CD4-positive, CD25-positive, alpha-beta regulatory T cell (primary cell): ENCODE measurements at regions not wholly inside any gene's neighbourhood (a gene's known extent, or its start where the extent isn't known, plus 50 kb on each side); places are given as distances from the start of the nearest gene placed in this dataset.
A peak's percentile ranks its signal among the peaks of the same experiment; 100 is the strongest.

Experiments
- ATAC-seq, 2 donors: fragments of 150-1000 bp; cut with Tn5 transposase; one replicate each; pipeline ENCODE4 v1.10.0; 2021; ENCODE audit warnings: low read depth in 2 of 2, moderate number of reproducible peaks in 2 of 2, moderate library complexity in 1 of 2
- DNase-seq, 3 donors: peaks; one replicate each; pipeline versions ENCODE4 v3.0.0 to v3.0.0-alpha.2; 2012 to 2022; ENCODE audit warnings: mixed read lengths in 1 of 3
- H3K27ac ChIP-seq: one replicate; pipeline ENCODE4 v1.7.0; 2013; ENCODE audit warnings: mild to moderate bottlenecking, low read length; ENCODE audit not compliant: insufficient read depth, poor library complexity, severe bottlenecking
- H3K27me3 ChIP-seq: one replicate; pipeline ENCODE4 v1.7.0; 2013; ENCODE audit warnings: low read length; ENCODE audit not compliant: control insufficient read depth, insufficient read depth
- H3K36me3 ChIP-seq: one replicate; pipeline ENCODE4 v1.7.0; 2013; ENCODE audit warnings: mild to moderate bottlenecking, low read length, moderate library complexity; ENCODE audit not compliant: control insufficient read depth, insufficient read depth
- H3K4me1 ChIP-seq: 2 replicates; pipeline ENCODE4 v1.7.0; 2013; ENCODE audit warnings: mild to moderate bottlenecking, low read length; ENCODE audit not compliant: insufficient read depth, control insufficient read depth, poor library complexity, severe bottlenecking
- H3K4me3 ChIP-seq: one replicate; pipeline ENCODE4 v1.7.0; 2013; ENCODE audit warnings: low read depth, mild to moderate bottlenecking, low read length, moderate library complexity
- H3K9me3 ChIP-seq, 2 experiments: 1 replicate in 1 of 2; 2 replicates in 1 of 2; pipeline ENCODE4 v1.7.0; 2013; ENCODE audit warnings: low read length in 2 of 2, mild to moderate bottlenecking in 1 of 2, moderate library complexity in 1 of 2; ENCODE audit not compliant: control insufficient read depth in 2 of 2
- H3K27ac Mint-ChIP-seq, 3 donors: one replicate each; pipeline ENCODE4 v1.8.0; 2020 to 2022; ENCODE audit warnings: mild to moderate bottlenecking in 3 of 3, mixed read lengths in 3 of 3, moderate library complexity in 2 of 3
- H3K27me3 Mint-ChIP-seq: one replicate; pipeline ENCODE4 v1.8.0; 2022; ENCODE audit warnings: mild to moderate bottlenecking, mixed read lengths
- H3K36me3 Mint-ChIP-seq: one replicate; pipeline ENCODE4 v1.8.0; 2020; ENCODE audit warnings: mixed read lengths
- H3K4me1 Mint-ChIP-seq, 4 donors: one replicate each; pipeline ENCODE4 v1.8.0; 2020 to 2022; ENCODE audit warnings: mixed read lengths in 4 of 4, mild to moderate bottlenecking in 1 of 4
- H3K4me3 Mint-ChIP-seq, 4 donors: one replicate each; pipeline ENCODE4 v1.8.0; 2020 to 2022; ENCODE audit warnings: mild to moderate bottlenecking in 4 of 4, mixed read lengths in 4 of 4, moderate library complexity in 3 of 4
- H3K9me3 Mint-ChIP-seq, 7 donors: one replicate each; pipeline ENCODE4 v1.8.0; 2020 to 2022; ENCODE audit warnings: mixed read lengths in 7 of 7, mild to moderate bottlenecking in 3 of 7, moderate library complexity in 2 of 7

- Histone ChIP-seq H3K27ac (no peak overlapping the region), H3K4me3 (no peak overlapping the region), H3K27me3 (peaks cover 2% of the 10 kb centered on the region), H3K36me3 (no peaks in the 10 kb centered on the region), H3K9me3 (no peaks in the 10 kb centered on the region), H3K4me1 (no peaks in the 10 kb centered on the region)
- ATAC-seq (no peak), DNase-seq (no peak)
- Mint-ChIP-seq H3K36me3 (no peaks in the 10 kb centered on the region), H3K27ac (no peak overlapping the region), H3K4me1 (no peaks in the 10 kb centered on the region), H3K27me3 (peaks cover 22% of the 10 kb centered on the region), H3K9me3 (peaks cover 0 to 2% (median 0%) of the 10 kb centered on the region in 7 donors), H3K4me3 (no peak overlapping the region)
These were observed 107.1 kb downstream of the TMEM170B start for GRCh38 chr6:11644601-11645000.

DNA sequence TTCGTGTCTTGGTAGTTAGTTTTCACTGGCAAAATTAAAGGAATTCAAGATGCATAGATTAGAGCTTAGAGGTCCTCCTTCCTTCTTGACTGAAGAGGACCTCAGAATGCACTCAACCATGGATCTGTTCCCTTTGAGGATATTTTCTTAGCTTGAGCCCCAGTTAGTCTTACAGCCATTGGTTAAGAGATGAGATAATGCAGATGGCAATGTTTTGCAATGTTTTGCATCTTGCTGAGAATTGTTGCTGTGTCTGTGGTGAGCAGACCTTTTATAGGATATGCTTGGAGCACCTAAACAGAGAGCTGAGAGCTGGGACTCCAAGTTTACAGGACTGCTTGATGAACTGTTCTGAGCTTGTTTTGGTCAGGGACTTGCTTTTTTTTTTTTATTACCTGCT is 107.5 kb downstream of the TMEM170B start:
- Histone ChIP-seq H3K4me3 (no peak overlapping the region), H3K27me3 (peaks cover 2% of the 10 kb centered on the region), H3K4me1 (no peaks in the 10 kb centered on the region), H3K36me3 (no peaks in the 10 kb centered on the region), H3K27ac (no peak overlapping the region), H3K9me3 (no peaks in the 10 kb centered on the region)
- ATAC-seq (no peak), DNase-seq (no peak)
- no peak overlapping the region for H3K4me3 Mint-ChIP-seq
- peaks cover 0 to 2% (median 0%) of the 10 kb centered on the region in 7 donors for H3K9me3 Mint-ChIP-seq
- H3K27me3 Mint-ChIP-seq, result peaks cover 18% of the 10 kb centered on the region
- no peaks in the 10 kb centered on the region for H3K36me3 Mint-ChIP-seq
- H3K4me1 Mint-ChIP-seq, result no peaks in the 10 kb centered on the region
- no peak overlapping the region for H3K27ac Mint-ChIP-seq

DNA sequence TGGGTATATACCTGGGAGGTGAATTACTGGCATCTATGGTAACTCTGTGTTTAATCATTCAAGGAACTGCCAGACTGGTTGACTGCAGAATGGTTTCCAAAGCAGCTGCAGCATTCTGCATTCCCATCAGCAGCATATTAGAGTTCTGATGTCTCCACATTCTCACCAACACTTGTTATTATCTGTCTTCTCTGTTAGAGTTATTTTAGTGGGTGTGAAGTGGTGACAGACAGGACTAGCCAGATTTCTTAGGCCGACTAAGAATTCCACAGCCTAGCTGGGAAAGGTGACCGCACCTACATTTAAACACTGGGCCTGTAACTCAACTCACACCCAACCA is 110.9 kb downstream of the TMEM170B start:
- no peaks in the 10 kb centered on the region for H3K36me3 Mint-ChIP-seq
- ATAC-seq (no peak), DNase-seq (no peak)
- no peaks in the 10 kb centered on the region for H3K36me3 ChIP-seq
- no peak overlapping the region for H3K27ac ChIP-seq
- no peaks in the 10 kb centered on the region for H3K9me3 ChIP-seq
- H3K27ac Mint-ChIP-seq, result no peak overlapping the region
- peaks cover 0 to 7% (median under 1%) of the 10 kb centered on the region in 4 donors for H3K4me1 Mint-ChIP-seq
- H3K9me3 Mint-ChIP-seq, result no peaks in the 10 kb centered on the region
- peaks cover 3% of the 10 kb centered on the region for H3K4me1 ChIP-seq
- peaks cover 15% of the 10 kb centered on the region for H3K27me3 Mint-ChIP-seq
- H3K4me3 Mint-ChIP-seq, result no peak overlapping the region
- no peak overlapping the region for H3K4me3 ChIP-seq
- no peaks in the 10 kb centered on the region for H3K27me3 ChIP-seq

DNA sequence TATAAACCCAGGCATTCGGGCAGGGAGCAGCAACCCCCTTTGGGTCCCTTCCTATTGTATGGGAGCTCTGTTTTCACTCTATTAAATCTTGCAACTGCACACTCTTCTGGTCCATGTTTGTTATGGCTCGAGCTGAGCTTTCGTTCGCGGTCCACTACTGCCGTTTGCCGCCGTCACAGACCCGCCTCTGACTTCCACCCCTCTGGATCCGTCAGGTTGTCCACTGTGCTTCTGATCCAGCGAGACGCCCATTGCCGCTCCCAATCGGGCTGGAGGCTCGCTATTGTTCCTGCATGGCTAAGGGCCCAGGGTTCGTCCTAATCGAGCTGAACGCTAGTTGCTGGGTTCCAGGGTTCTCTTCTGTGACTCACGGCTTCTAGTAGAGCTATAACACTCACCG is 111.3 kb downstream of the TMEM170B start:
- Mint-ChIP-seq H3K27ac (peak overlapping the region in 1 of 3 donors; percentile 48), H3K4me1 (peaks cover 0 to 12% (median 2%) of the 10 kb centered on the region in 4 donors), H3K27me3 (peaks cover 11% of the 10 kb centered on the region), H3K9me3 (no peaks in the 10 kb centered on the region), H3K36me3 (no peaks in the 10 kb centered on the region), H3K4me3 (no peak overlapping the region)
- DNase-seq (no peak), ATAC-seq (no peak)
- Histone ChIP-seq H3K27ac (no peak overlapping the region), H3K4me3 (no peak overlapping the region), H3K4me1 (peaks cover 8% of the 10 kb centered on the region), H3K9me3 (no peaks in the 10 kb centered on the region), H3K27me3 (no peaks in the 10 kb centered on the region), H3K36me3 (no peaks in the 10 kb centered on the region)

DNA sequence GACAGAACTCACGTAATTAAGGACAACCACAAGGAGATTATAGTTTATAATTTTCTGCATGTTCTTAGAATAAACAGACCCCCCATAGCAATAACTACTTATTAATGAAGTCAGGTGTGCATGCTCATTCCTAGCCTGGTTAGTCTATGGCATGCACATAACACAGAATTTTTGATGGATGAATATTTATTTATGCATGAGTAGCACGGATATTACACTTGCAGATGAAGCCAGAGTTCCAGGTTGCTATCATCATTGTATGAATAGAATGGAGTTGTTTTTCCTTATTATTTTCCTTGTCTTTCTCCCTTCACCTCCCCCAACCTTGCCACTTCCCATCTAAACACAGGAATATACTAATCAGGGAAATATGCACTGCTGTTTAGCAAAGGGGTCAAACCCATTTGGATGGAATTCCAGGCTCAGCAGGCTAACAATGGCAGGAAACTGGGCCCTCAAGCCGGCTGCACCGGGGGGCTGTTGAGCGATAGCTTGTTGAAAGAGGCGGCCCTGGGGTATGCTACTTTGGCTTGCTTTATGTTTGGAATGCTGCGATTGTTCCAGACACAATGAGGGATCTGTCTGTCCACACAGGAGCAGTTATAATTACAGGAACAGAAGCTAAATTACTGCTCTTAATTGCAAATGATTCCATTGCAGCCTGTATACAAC is 112.6 kb downstream of the TMEM170B start:
- Mint-ChIP-seq H3K4me3 (no peak overlapping the region), H3K27me3 (peaks cover 11% of the 10 kb centered on the region), H3K27ac (no peak overlapping the region), H3K4me1 (peaks cover 0 to 12% (median 2%) of the 10 kb centered on the region in 4 donors), H3K36me3 (no peaks in the 10 kb centered on the region), H3K9me3 (no peaks in the 10 kb centered on the region)
- Histone ChIP-seq H3K4me1 (peaks cover 8% of the 10 kb centered on the region), H3K9me3 (no peaks in the 10 kb centered on the region), H3K27ac (no peak overlapping the region), H3K4me3 (no peak overlapping the region), H3K36me3 (no peaks in the 10 kb centered on the region), H3K27me3 (no peaks in the 10 kb centered on the region)
- no peak for ATAC-seq
- DNase-seq, result no peak

DNA sequence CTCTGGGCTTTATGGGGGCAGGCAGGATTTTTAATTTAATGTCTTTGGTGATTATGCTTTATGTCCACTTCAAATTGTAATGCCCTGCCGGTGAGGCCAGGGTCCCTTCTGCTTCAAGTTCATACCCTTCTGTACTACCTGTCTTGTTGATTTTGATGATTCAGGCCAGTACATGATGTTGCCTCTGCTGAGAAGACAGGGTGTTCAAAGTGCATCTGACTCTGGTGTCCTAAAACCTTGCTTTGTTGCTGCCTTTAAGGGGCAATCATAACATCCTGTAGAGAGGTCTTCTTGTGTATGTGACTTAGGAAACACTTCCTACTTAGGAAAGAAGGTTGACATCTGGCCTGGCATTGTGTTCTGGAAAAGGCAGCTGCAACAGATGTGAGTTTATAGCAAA is 113.2 kb downstream of the TMEM170B start:
- H3K27ac Mint-ChIP-seq, result no peak overlapping the region
- Histone ChIP-seq H3K27ac (no peak overlapping the region), H3K36me3 (no peaks in the 10 kb centered on the region), H3K9me3 (no peaks in the 10 kb centered on the region), H3K27me3 (no peaks in the 10 kb centered on the region), H3K4me1 (peaks cover 12% of the 10 kb centered on the region), H3K4me3 (no peak overlapping the region)
- H3K36me3 Mint-ChIP-seq, result no peaks in the 10 kb centered on the region
- ATAC-seq (no peak), DNase-seq (no peak)
- H3K9me3 Mint-ChIP-seq, result no peaks in the 10 kb centered on the region
- H3K4me3 Mint-ChIP-seq, result no peak overlapping the region
- peaks cover 11% of the 10 kb centered on the region for H3K27me3 Mint-ChIP-seq
- peaks cover 0 to 14% (median 2%) of the 10 kb centered on the region in 4 donors for H3K4me1 Mint-ChIP-seq

DNA sequence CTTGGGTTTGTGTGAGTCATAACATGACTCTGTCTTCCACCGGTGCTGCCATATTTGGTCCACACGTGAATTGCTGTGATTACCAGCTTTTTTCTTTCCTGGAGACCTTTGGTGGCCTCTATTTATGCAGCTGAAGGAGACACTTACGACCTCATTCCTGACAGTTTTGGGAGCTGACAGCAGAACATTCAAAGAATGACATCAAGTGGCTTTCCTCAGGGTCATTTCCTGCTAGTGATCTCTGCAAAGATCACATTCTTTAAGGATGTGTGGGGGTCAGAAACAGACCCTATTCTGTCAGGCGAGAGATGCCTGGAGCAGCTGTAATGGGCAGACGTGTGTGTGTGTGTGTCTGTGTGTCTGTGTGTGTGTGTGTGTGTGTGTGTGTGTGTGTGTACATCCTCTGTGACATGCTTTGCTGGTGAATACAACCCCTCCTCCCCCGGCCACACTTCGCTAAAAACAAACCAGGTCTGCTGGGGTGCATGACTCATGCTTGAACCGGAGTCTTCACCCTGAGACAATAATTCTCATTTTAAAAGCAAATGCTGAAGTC is 115.6 kb downstream of the TMEM170B start:
- no peaks in the 10 kb centered on the region for H3K36me3 Mint-ChIP-seq
- H3K27ac ChIP-seq, result no peak overlapping the region
- H3K4me1 Mint-ChIP-seq, result peaks cover 0 to 16% (median 2%) of the 10 kb centered on the region in 4 donors
- ATAC-seq, result peak; percentile 90 to 94
- H3K27ac Mint-ChIP-seq, result peak overlapping the region in 2 of 3 donors; percentile 12 to 18
- peaks cover 3% of the 10 kb centered on the region for H3K27me3 ChIP-seq
- peaks cover 15% of the 10 kb centered on the region for H3K4me1 ChIP-seq
- no peaks in the 10 kb centered on the region for H3K36me3 ChIP-seq
- no peak overlapping the region for H3K4me3 Mint-ChIP-seq
- H3K27me3 Mint-ChIP-seq, result peaks cover 9% of the 10 kb centered on the region
- no peaks in the 10 kb centered on the region for H3K9me3 ChIP-seq
- H3K9me3 Mint-ChIP-seq, result peaks cover 0 to 1% (median 0%) of the 10 kb centered on the region in 7 donors
- peak in 1 of 3 donors; percentile 88 for DNase-seq
- H3K4me3 ChIP-seq, result no peak overlapping the region

- no peak for ATAC-seq
- DNase-seq, result no peak
- Histone ChIP-seq H3K27ac (no peak overlapping the region), H3K9me3 (no peaks in the 10 kb centered on the region), H3K4me1 (peaks cover 15% of the 10 kb centered on the region), H3K36me3 (no peaks in the 10 kb centered on the region), H3K4me3 (no peak overlapping the region), H3K27me3 (peaks cover 3% of the 10 kb centered on the region)
- H3K27me3 Mint-ChIP-seq, result peaks cover 5% of the 10 kb centered on the region
- no peak overlapping the region for H3K4me3 Mint-ChIP-seq
- peaks cover 0 to 16% (median 2%) of the 10 kb centered on the region in 4 donors for H3K4me1 Mint-ChIP-seq
- no peak overlapping the region for H3K27ac Mint-ChIP-seq
- peaks cover 0 to 1% (median 0%) of the 10 kb centered on the region in 7 donors for H3K9me3 Mint-ChIP-seq
- H3K36me3 Mint-ChIP-seq, result no peaks in the 10 kb centered on the region
These were observed 117.3 kb downstream of the TMEM170B start for GRCh38 chr6:11654876-11655275.
